GM19035 (cell line): ENCODE measurements at regions not wholly inside any gene's neighbourhood (a gene's known extent, or its start where the extent isn't known, plus 50 kb on each side); places are given as distances from the start of the nearest gene placed in this dataset.
"Not testable (repeated sequence)": the region's sequence is repeated elsewhere in the genome, so short reads cannot be mapped to it uniquely, and the experiment has no call there.

Source experiments
- ATAC-seq: cut with Tn5 transposase; IDR thresholded peaks from one replicate; pipeline ENCODE4 v1.9.1; 2021; ENCODE audit not compliant: unreplicated experiment

- no peak for ATAC-seq
Measured at GRCh38 chr13:84641491-84641890, 759.2 kb upstream of the SLITRK1 start.

- ATAC-seq: no peak
Measured at GRCh38 chr13:84640691-84641090, 758.4 kb upstream of the SLITRK1 start.

GRCh38 chr13:84630476-84630875, 748.2 kb upstream of the SLITRK1 start:
- ATAC-seq: no peak

GRCh38 chr13:84616864-84617263, 734.6 kb upstream of the SLITRK1 start:
- ATAC-seq: no peak

- no peak for ATAC-seq
Measured at GRCh38 chr13:84609716-84610115, 727.4 kb upstream of the SLITRK1 start.

- ATAC-seq: no peak
Measured at GRCh38 chr13:84607261-84608013, 725.2 kb upstream of the SLITRK1 start.

- no peak for ATAC-seq
Measured at GRCh38 chr13:84606616-84607015, 724.3 kb upstream of the SLITRK1 start.

- ATAC-seq: no peak
Measured at GRCh38 chr13:84605927-84606326, 723.7 kb upstream of the SLITRK1 start.

- no peak for ATAC-seq
Measured at GRCh38 chr13:84591444-84591843, 709.2 kb upstream of the SLITRK1 start.

GRCh38 chr13:84590663-84591062, 708.4 kb upstream of the SLITRK1 start:
- ATAC-seq: no peak

- no peak for ATAC-seq
Measured at GRCh38 chr13:84588023-84588422, 705.7 kb upstream of the SLITRK1 start.

- ATAC-seq: not testable (repeated sequence)
Measured at GRCh38 chr13:84579901-84580300, 697.6 kb upstream of the SLITRK1 start.

GRCh38 chr13:84574851-84575250, 692.6 kb upstream of the SLITRK1 start:
- no peak for ATAC-seq

- ATAC-seq: no peak
Measured at GRCh38 chr13:84571264-84571663, 689.0 kb upstream of the SLITRK1 start.

GRCh38 chr13:84570831-84571230, 688.6 kb upstream of the SLITRK1 start:
- no peak for ATAC-seq

GRCh38 chr13:84569366-84569765, 687.1 kb upstream of the SLITRK1 start:
- no peak for ATAC-seq

- no peak for ATAC-seq
Measured at GRCh38 chr13:84567848-84568247, 685.6 kb upstream of the SLITRK1 start.

GRCh38 chr13:84566780-84567179, 684.5 kb upstream of the SLITRK1 start:
- no peak for ATAC-seq

- ATAC-seq: no peak
Measured at GRCh38 chr13:84563611-84564010, 681.3 kb upstream of the SLITRK1 start.

- ATAC-seq: no peak
Measured at GRCh38 chr13:84553227-84553626, 671.0 kb upstream of the SLITRK1 start.

- ATAC-seq: no peak
Measured at GRCh38 chr13:84543962-84544361, 661.7 kb upstream of the SLITRK1 start.

GRCh38 chr13:84542348-84542747, 660.1 kb upstream of the SLITRK1 start:
- ATAC-seq: no peak

GRCh38 chr13:84536906-84537305, 654.6 kb upstream of the SLITRK1 start:
- ATAC-seq: no peak
